Osteoblast (primary cell): ENCODE measurements at regions not wholly inside any gene's neighbourhood (a gene's known extent, or its start where the extent isn't known, plus 50 kb on each side); places are given as distances from the start of the nearest gene placed in this dataset.

Source experiments
- DNase-seq: peaks from one replicate; pipeline ENCODE4 v3.0.0; 2011; ENCODE audit warnings: low spot score, mixed read lengths; ENCODE audit not compliant: insufficient read length; ENCODE audit errors: missing footprints
- H2AFZ ChIP-seq: 2 replicates; pipeline ENCODE4 v1.6.0; 2011; ENCODE audit warnings: mild to moderate bottlenecking, low read length
- H3K27ac ChIP-seq: 2 replicates; pipeline ENCODE4 v1.5.1; 2011; ENCODE audit warnings: mild to moderate bottlenecking, low read depth, low read length, moderate library complexity
- H3K27me3 ChIP-seq: 2 replicates; pipeline ENCODE4 v1.6.0; 2012; ENCODE audit warnings: mild to moderate bottlenecking, control low read depth, inconsistent platforms, low read length, moderate library complexity; ENCODE audit not compliant: insufficient read depth
- H3K36me3 ChIP-seq: 2 replicates; pipeline ENCODE4 v1.5.1; 2011; ENCODE audit warnings: mild to moderate bottlenecking, low read length, control low read depth, moderate library complexity; ENCODE audit not compliant: insufficient read depth
- H3K4me1 ChIP-seq: 2 replicates; pipeline ENCODE4 v1.5.1; 2011; ENCODE audit warnings: mild to moderate bottlenecking, low read length, control low read depth, moderate library complexity; ENCODE audit not compliant: insufficient read depth
- H3K4me2 ChIP-seq: 2 replicates; pipeline ENCODE4 v1.6.0; 2011; ENCODE audit warnings: mild to moderate bottlenecking, low read length; ENCODE audit not compliant: insufficient read depth
- H3K4me3 ChIP-seq: fragments of 200-600 bp; sonication (generic); 3 replicates; pipeline ENCODE4 v1.5.1; 2012; ENCODE audit warnings: mild to moderate bottlenecking, low read length, inconsistent platforms; ENCODE audit not compliant: insufficient read depth
- H3K79me2 ChIP-seq: 2 replicates; pipeline ENCODE4 v1.6.0; 2012; ENCODE audit warnings: mild to moderate bottlenecking, low read length, control low read depth, inconsistent platforms; ENCODE audit not compliant: insufficient read depth
- H3K9me3 ChIP-seq: 2 replicates; pipeline ENCODE4 v1.5.1; 2011; ENCODE audit warnings: low read depth, low read length, control low read depth
- H4K20me1 ChIP-seq: 2 replicates; pipeline ENCODE4 v1.6.0; 2012; ENCODE audit warnings: mild to moderate bottlenecking, low read length, control low read depth; ENCODE audit not compliant: insufficient read depth
- TF ChIP-seq, protein P1 (sequence below): IDR thresholded peaks from 2 replicates; pipeline ENCODE4 v1.5.1; 2011; ENCODE audit warnings: mild to moderate bottlenecking, low read depth, low read length, moderate library complexity; ENCODE audit errors: extremely low read depth

- H4K20me1 ChIP-seq, result no peaks in the 10 kb centered on the region
- no peaks in the 10 kb centered on the region for H3K36me3 ChIP-seq
- TF ChIP-seq, protein P1, sequence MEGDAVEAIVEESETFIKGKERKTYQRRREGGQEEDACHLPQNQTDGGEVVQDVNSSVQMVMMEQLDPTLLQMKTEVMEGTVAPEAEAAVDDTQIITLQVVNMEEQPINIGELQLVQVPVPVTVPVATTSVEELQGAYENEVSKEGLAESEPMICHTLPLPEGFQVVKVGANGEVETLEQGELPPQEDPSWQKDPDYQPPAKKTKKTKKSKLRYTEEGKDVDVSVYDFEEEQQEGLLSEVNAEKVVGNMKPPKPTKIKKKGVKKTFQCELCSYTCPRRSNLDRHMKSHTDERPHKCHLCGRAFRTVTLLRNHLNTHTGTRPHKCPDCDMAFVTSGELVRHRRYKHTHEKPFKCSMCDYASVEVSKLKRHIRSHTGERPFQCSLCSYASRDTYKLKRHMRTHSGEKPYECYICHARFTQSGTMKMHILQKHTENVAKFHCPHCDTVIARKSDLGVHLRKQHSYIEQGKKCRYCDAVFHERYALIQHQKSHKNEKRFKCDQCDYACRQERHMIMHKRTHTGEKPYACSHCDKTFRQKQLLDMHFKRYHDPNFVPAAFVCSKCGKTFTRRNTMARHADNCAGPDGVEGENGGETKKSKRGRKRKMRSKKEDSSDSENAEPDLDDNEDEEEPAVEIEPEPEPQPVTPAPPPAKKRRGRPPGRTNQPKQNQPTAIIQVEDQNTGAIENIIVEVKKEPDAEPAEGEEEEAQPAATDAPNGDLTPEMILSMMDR, result no peak
- no peak overlapping the region for H3K4me3 ChIP-seq
- H3K27ac ChIP-seq, result no peak overlapping the region
- no peaks in the 10 kb centered on the region for H3K4me1 ChIP-seq
- no peak overlapping the region for H3K4me2 ChIP-seq
- DNase-seq, result no peak
- H3K27me3 ChIP-seq, result peaks cover 4% of the 10 kb centered on the region
- H3K79me2 ChIP-seq, result no peaks in the 10 kb centered on the region
- no peaks in the 10 kb centered on the region for H3K9me3 ChIP-seq
- no peak overlapping the region for H2AFZ ChIP-seq
Observed at GRCh38 chr1:211183747-211184313, 49.9 kb upstream of the KCNH1 start.
